ENCODE measurements at regions not wholly inside any gene's neighbourhood (a gene's known extent, or its start where the extent isn't known, plus 50 kb on each side); places are given as distances from the start of the nearest gene placed in this dataset.

- TF ChIP-seq HMGXB4 (CRISPR knock-in tag; IDR thresholded peaks at IDR 0.05) (no peak), CREM (CRISPR knock-in tag; IDR thresholded peaks at IDR 0.05) (no peak), ZNF219 (CRISPR knock-in tag; IDR thresholded peaks at IDR 0.05; ENCODE audit: borderline replicate concordance) (no peak), FOXK1 (CRISPR knock-in tag; IDR thresholded peaks at IDR 0.05) (no peak)
Observed at GRCh38 chr5:114859438-114859735, 310.3 kb downstream of the TRIM36 start (continued).

- H3K27ac Mint-ChIP-seq = no peak overlapping the region
- no peak for TF ChIP-seq PRRX2 (CRISPR knock-in tag; IDR thresholded peaks at IDR 0.05)
- TF ChIP-seq ZMAT4 (CRISPR knock-in tag; IDR thresholded peaks at IDR 0.05) = no peak
- no peak for TF ChIP-seq MLX (CRISPR knock-in tag; IDR thresholded peaks at IDR 0.05)
- H3K36me3 Mint-ChIP-seq = no peaks in the 10 kb centered on the region
- ChIA-PET CTCF (no interaction called here), POLR2A (no interaction called here)
- H3K27me3 Mint-ChIP-seq (ENCODE audit: low read depth) = no peaks in the 10 kb centered on the region
- H3K4me1 Mint-ChIP-seq = peaks cover 9% of the 10 kb centered on the region
- ATAC-seq = no peak
- peaks cover 18% of the 10 kb centered on the region for H3K9me3 Mint-ChIP-seq
- no peak for DNase-seq (ENCODE audit: low spot score)
- H3K4me3 Mint-ChIP-seq = no peak overlapping the region
Observed at GRCh38 chr5:114858665-114859437, 310.9 kb downstream of the TRIM36 start.

GRCh38 chr5:114857941-114858551, 311.7 kb downstream of the TRIM36 start:
- TF ChIP-seq FOXP4 (CRISPR knock-in tag; IDR thresholded peaks at IDR 0.05) (no peak), SMAD3 (CRISPR knock-in tag; IDR thresholded peaks at IDR 0.05; ENCODE audit: borderline replicate concordance) (no peak), ELF4 (CRISPR knock-in tag; IDR thresholded peaks at IDR 0.05; ENCODE audit: low read depth) (no peak), NFE2L1 (CRISPR knock-in tag; IDR thresholded peaks at IDR 0.05) (no peak), ZNF138 (CRISPR knock-in tag; conservative IDR thresholded peaks at IDR 0.05) (no peak), EMX1 (CRISPR knock-in tag; IDR thresholded peaks at IDR 0.05) (no peak), GABPB1 (CRISPR knock-in tag; IDR thresholded peaks at IDR 0.05) (no peak), ZNF671 (CRISPR knock-in tag; IDR thresholded peaks at IDR 0.05) (no peak), CDX4 (CRISPR knock-in tag; IDR thresholded peaks at IDR 0.05; ENCODE audit: borderline replicate concordance) (no peak), USF1 (CRISPR knock-in tag; IDR thresholded peaks at IDR 0.05) (no peak), E2F1 (CRISPR knock-in tag; IDR thresholded peaks at IDR 0.05) (no peak), STAT6 (CRISPR knock-in tag; conservative IDR thresholded peaks at IDR 0.05; ENCODE audit: low read depth) (no peak), MXD4 (CRISPR knock-in tag; IDR thresholded peaks at IDR 0.05; ENCODE audit: borderline replicate concordance) (no peak), ZSCAN18 (CRISPR knock-in tag; IDR thresholded peaks at IDR 0.05) (no peak)
- peak; percentile 19 for DNase-seq (ENCODE audit: low spot score)
- H3K27ac Mint-ChIP-seq = no peak overlapping the region
- no peaks in the 10 kb centered on the region for H3K27me3 Mint-ChIP-seq (ENCODE audit: low read depth)
- H3K36me3 Mint-ChIP-seq = no peaks in the 10 kb centered on the region
- H3K4me1 Mint-ChIP-seq = peaks cover 9% of the 10 kb centered on the region
- CTCF ChIA-PET = no interaction called here
- peak; percentile 98 for ATAC-seq
- no peak overlapping the region for H3K4me3 Mint-ChIP-seq
- POLR2A ChIA-PET = no interaction called here
- peaks cover 16% of the 10 kb centered on the region for H3K9me3 Mint-ChIP-seq
